ENCODE measurements at regions not wholly inside any gene's neighbourhood (a gene's known extent, or its start where the extent isn't known, plus 50 kb on each side); places are given as distances from the start of the nearest gene placed in this dataset.
"Not testable (repeated sequence)": the region's sequence is repeated elsewhere in the genome, so short reads cannot be mapped to it uniquely, and the experiment has no call there.

- Histone ChIP-seq H3K36me3 (ENCODE audit: control insufficient read depth, insufficient read depth, low read length) (no peaks in the 10 kb centered on the region), H3K79me2 (no peaks in the 10 kb centered on the region), H3K4me1 (no peaks in the 10 kb centered on the region), H3K9me3 (ENCODE audit: control insufficient read depth, low read length) (no peaks in the 10 kb centered on the region), H3K4me2 (ENCODE audit: low read length) (no peak overlapping the region), H3K27me3 (ENCODE audit: control insufficient read depth, insufficient read depth, low read length) (no peaks in the 10 kb centered on the region), H3K4me3 (ENCODE audit: low read depth, low read length) (no peak overlapping the region), H3K9ac (no peak overlapping the region), H2AFZ (no peak overlapping the region), H3K27ac (no peak overlapping the region)
- TF ChIP-seq CTCF (IDR thresholded peaks at IDR 0.05) = no peak
Measured at GRCh38 chr13:86355301-86355700, 556.1 kb upstream of the SLITRK6 start.

GRCh38 chr13:86357106-86357505 is 557.9 kb upstream of the SLITRK6 start:
- Histone ChIP-seq H3K4me1 (no peaks in the 10 kb centered on the region), H3K4me3 (ENCODE audit: low read depth, low read length) (no peak overlapping the region), H3K36me3 (ENCODE audit: control insufficient read depth, insufficient read depth, low read length) (no peaks in the 10 kb centered on the region), H3K4me2 (ENCODE audit: low read length) (no peak overlapping the region), H3K9ac (no peak overlapping the region), H3K27ac (no peak overlapping the region), H2AFZ (no peak overlapping the region), H3K9me3 (ENCODE audit: control insufficient read depth, low read length) (no peaks in the 10 kb centered on the region), H3K79me2 (no peaks in the 10 kb centered on the region), H3K27me3 (ENCODE audit: control insufficient read depth, insufficient read depth, low read length) (no peaks in the 10 kb centered on the region)
- TF ChIP-seq CTCF (IDR thresholded peaks at IDR 0.05) = no peak

GRCh38 chr13:86363749-86364148 is 564.5 kb upstream of the SLITRK6 start:
- H3K4me3 ChIP-seq (ENCODE audit: low read depth, low read length); H3K9me3 ChIP-seq (ENCODE audit: control insufficient read depth, low read length); H3K4me1 ChIP-seq; H3K79me2 ChIP-seq; H2AFZ ChIP-seq; H3K27me3 ChIP-seq (ENCODE audit: control insufficient read depth, insufficient read depth, low read length); H3K9ac ChIP-seq; H3K27ac ChIP-seq; H3K4me2 ChIP-seq (ENCODE audit: low read length); H3K36me3 ChIP-seq (ENCODE audit: control insufficient read depth, insufficient read depth, low read length): not testable (repeated sequence)

GRCh38 chr13:86368924-86369323 is 569.7 kb upstream of the SLITRK6 start:
- Histone ChIP-seq H3K4me1 (no peaks in the 10 kb centered on the region), H3K79me2 (no peaks in the 10 kb centered on the region), H3K9ac (no peak overlapping the region), H3K27me3 (ENCODE audit: control insufficient read depth, insufficient read depth, low read length) (no peaks in the 10 kb centered on the region), H2AFZ (no peak overlapping the region), H3K36me3 (ENCODE audit: control insufficient read depth, insufficient read depth, low read length) (no peaks in the 10 kb centered on the region), H3K27ac (no peak overlapping the region), H3K4me3 (ENCODE audit: low read depth, low read length) (no peak overlapping the region), H3K9me3 (ENCODE audit: control insufficient read depth, low read length) (no peaks in the 10 kb centered on the region), H3K4me2 (ENCODE audit: low read length) (no peak overlapping the region)
- TF ChIP-seq CTCF (IDR thresholded peaks at IDR 0.05) = no peak

- no peak overlapping the region for H3K4me3 ChIP-seq (ENCODE audit: low read depth, low read length)
- H3K27ac ChIP-seq = no peak overlapping the region
- H3K9me3 ChIP-seq (ENCODE audit: control insufficient read depth, low read length) = no peaks in the 10 kb centered on the region
- no peaks in the 10 kb centered on the region for H3K4me1 ChIP-seq
- no peaks in the 10 kb centered on the region for H3K27me3 ChIP-seq (ENCODE audit: control insufficient read depth, insufficient read depth, low read length)
- TF ChIP-seq CTCF (IDR thresholded peaks at IDR 0.05) = no peak
- H3K36me3 ChIP-seq (ENCODE audit: control insufficient read depth, insufficient read depth, low read length) = no peaks in the 10 kb centered on the region
- no peak overlapping the region for H3K9ac ChIP-seq
- H2AFZ ChIP-seq = no peak overlapping the region
- H3K79me2 ChIP-seq = no peaks in the 10 kb centered on the region
- H3K4me2 ChIP-seq (ENCODE audit: low read length) = no peak overlapping the region
Measured at GRCh38 chr13:86377451-86377850, 578.2 kb upstream of the SLITRK6 start.

All from parathyroid adenoma (tissue), 2 donors.